ENCODE measurements at regions not wholly inside any gene's neighbourhood (a gene's known extent, or its start where the extent isn't known, plus 50 kb on each side); places are given as distances from the start of the nearest gene placed in this dataset.

GRCh38 chr5:171601266-171601881 lies 181.9 kb downstream of the FGF18 start:
- Mint-ChIP-seq H3K9me3 (ENCODE audit: low read depth) (peaks cover 4% of the 10 kb centered on the region), H3K27ac (no peak overlapping the region), H3K4me3 (ENCODE audit: low read depth) (no peak overlapping the region), H3K4me1 (ENCODE audit: low read depth) (peaks cover 5% of the 10 kb centered on the region), H3K36me3 (ENCODE audit: insufficient read depth) (no peaks in the 10 kb centered on the region), H3K27me3 (peaks cover 39% of the 10 kb centered on the region)
- no peak for DNase-seq (ENCODE audit: low spot score, unreplicated experiment)
- TF ChIP-seq CTCF (IDR thresholded peaks at IDR 0.05; ENCODE audit: unreplicated experiment) = no peak

GRCh38 chr5:171603591-171603990 lies 182.0 kb upstream of the SMIM23 start:
- no peaks in the 10 kb centered on the region for H3K36me3 Mint-ChIP-seq (ENCODE audit: insufficient read depth)
- peaks cover 28% of the 10 kb centered on the region for H3K27me3 Mint-ChIP-seq
- H3K4me1 Mint-ChIP-seq (ENCODE audit: low read depth) = peaks cover 5% of the 10 kb centered on the region
- H3K9me3 Mint-ChIP-seq (ENCODE audit: low read depth) = peaks cover 15% of the 10 kb centered on the region
- no peak overlapping the region for H3K27ac Mint-ChIP-seq
- DNase-seq (ENCODE audit: low spot score, unreplicated experiment) = no peak
- no peak overlapping the region for H3K4me3 Mint-ChIP-seq (ENCODE audit: low read depth)
- no peak for TF ChIP-seq CTCF (IDR thresholded peaks at IDR 0.05; ENCODE audit: unreplicated experiment)

- Mint-ChIP-seq H3K36me3 (ENCODE audit: insufficient read depth) (no peaks in the 10 kb centered on the region), H3K9me3 (ENCODE audit: low read depth) (peaks cover 15% of the 10 kb centered on the region), H3K4me1 (ENCODE audit: low read depth) (peaks cover 5% of the 10 kb centered on the region), H3K4me3 (ENCODE audit: low read depth) (no peak overlapping the region), H3K27me3 (peaks cover 33% of the 10 kb centered on the region), H3K27ac (no peak overlapping the region)
- TF ChIP-seq CTCF (IDR thresholded peaks at IDR 0.05; ENCODE audit: unreplicated experiment) = no peak
- no peak for DNase-seq (ENCODE audit: low spot score, unreplicated experiment)
These were observed 181.4 kb upstream of the SMIM23 start for GRCh38 chr5:171604195-171604594.

GRCh38 chr5:171606414-171607024 lies 179.1 kb upstream of the SMIM23 start:
- TF ChIP-seq CTCF (IDR thresholded peaks at IDR 0.05; ENCODE audit: unreplicated experiment) = peak; percentile 27
- no peak for DNase-seq (ENCODE audit: low spot score, unreplicated experiment)
- Mint-ChIP-seq H3K4me3 (ENCODE audit: low read depth) (no peak overlapping the region), H3K4me1 (ENCODE audit: low read depth) (peaks cover 5% of the 10 kb centered on the region), H3K27ac (no peak overlapping the region), H3K9me3 (ENCODE audit: low read depth) (peaks cover 15% of the 10 kb centered on the region), H3K36me3 (ENCODE audit: insufficient read depth) (no peaks in the 10 kb centered on the region), H3K27me3 (peaks cover 31% of the 10 kb centered on the region)

GRCh38 chr5:171607863-171608262 lies 177.8 kb upstream of the SMIM23 start:
- Mint-ChIP-seq H3K4me3 (ENCODE audit: low read depth) (no peak overlapping the region), H3K36me3 (ENCODE audit: insufficient read depth) (no peaks in the 10 kb centered on the region), H3K27me3 (peaks cover 28% of the 10 kb centered on the region), H3K27ac (no peak overlapping the region), H3K9me3 (ENCODE audit: low read depth) (peaks cover 15% of the 10 kb centered on the region), H3K4me1 (ENCODE audit: low read depth) (peaks cover 5% of the 10 kb centered on the region)
- no peak for DNase-seq (ENCODE audit: low spot score, unreplicated experiment)
- TF ChIP-seq CTCF (IDR thresholded peaks at IDR 0.05; ENCODE audit: unreplicated experiment) = no peak
